ENCODE measurements at regions not wholly inside any gene's neighbourhood (a gene's known extent, or its start where the extent isn't known, plus 50 kb on each side); places are given as distances from the start of the nearest gene placed in this dataset.

GRCh38 chr4:26035921-26036320, 121.9 kb downstream of the SMIM20 start:
- TF ChIP-seq CTCF (IDR thresholded peaks at IDR 0.05; ENCODE audit: insufficient read depth, low read length) (no peak), POLR2AphosphoS5 (IDR thresholded peaks at IDR 0.05; ENCODE audit: low read depth) (no peak), SPI1 (IDR thresholded peaks at IDR 0.05; ENCODE audit: borderline replicate concordance, low read depth) (no peak)

Data from HL-60 (cell line).